GM23338 (cell line): ENCODE measurements at regions not wholly inside any gene's neighbourhood (a gene's known extent, or its start where the extent isn't known, plus 50 kb on each side); places are given as distances from the start of the nearest gene placed in this dataset.

Experiments used
- ATAC-seq: fragments of 200-7000 bp; cut with Tn5 transposase; 3 replicates; pipeline ENCODE4 v1.9.1; 2020
- DNase-seq: peaks from one replicate; pipeline ENCODE4 v3.0.0-alpha.2; 2015; ENCODE audit warnings: low spot score
- H2AFZ ChIP-seq: fragments of 200-600 bp; sonication (generic); 2 replicates; pipeline ENCODE4 v1.8.0; 2016; ENCODE audit warnings: antibody characterized with exemption, mild to moderate bottlenecking, moderate library complexity
- H3F3A ChIP-seq: fragments of 200-600 bp; sonication (generic); replicated peaks from 2 replicates; pipeline ENCODE4 v1.8.0; 2017; ENCODE audit warnings: antibody characterized with exemption, mixed run types, low read depth
- H3K27ac ChIP-seq: fragments of 200-600 bp; sonication (generic); 2 replicates; pipeline ENCODE4 v1.6.1; 2016; ENCODE audit warnings: low read depth
- H3K27me3 ChIP-seq: fragments of 200-600 bp; sonication (generic); 2 replicates; pipeline ENCODE4 v1.8.0; 2016; ENCODE audit warnings: mild to moderate bottlenecking, mixed run types, moderate library complexity; ENCODE audit not compliant: insufficient read depth
- H3K36me3 ChIP-seq: fragments of 200-600 bp; sonication (generic); 2 replicates; pipeline ENCODE4 v1.8.0; 2016; ENCODE audit warnings: mild to moderate bottlenecking; ENCODE audit not compliant: insufficient read depth
- H3K4me1 ChIP-seq: fragments of 200-600 bp; sonication (generic); 2 replicates; pipeline ENCODE4 v1.8.0; 2016; ENCODE audit warnings: mild to moderate bottlenecking, moderate library complexity; ENCODE audit not compliant: insufficient read depth
- H3K4me2 ChIP-seq: fragments of 200-600 bp; sonication (generic); 2 replicates; pipeline ENCODE4 v1.7.1; 2017; ENCODE audit warnings: mixed run types
- H3K4me3 ChIP-seq: fragments of 200-600 bp; sonication (generic); 2 replicates; pipeline ENCODE4 v1.6.1; 2016; ENCODE audit warnings: mixed run types
- H3K79me2 ChIP-seq: fragments of 200-600 bp; sonication (generic); replicated peaks from 2 replicates; pipeline ENCODE4 v1.8.0; 2017; ENCODE audit warnings: mild to moderate bottlenecking; ENCODE audit not compliant: insufficient read depth
- H3K9me2 ChIP-seq: fragments of 200-600 bp; sonication (generic); 2 replicates; pipeline ENCODE4 v1.8.0; 2017; ENCODE audit not compliant: insufficient read depth
- H4K20me1 ChIP-seq: fragments of 200-600 bp; sonication (generic); replicated peaks from 2 replicates; pipeline ENCODE4 v1.8.0; 2017; ENCODE audit warnings: mild to moderate bottlenecking; ENCODE audit not compliant: insufficient read depth
- H3K27ac Mint-ChIP-seq: 2 replicates; pipeline ENCODE4 v1.8.0; 2020; ENCODE audit warnings: inconsistent platforms, mild to moderate bottlenecking, moderate library complexity, mixed read lengths
- H3K27me3 Mint-ChIP-seq: 3 replicates; pipeline ENCODE4 v1.8.0; 2022; ENCODE audit warnings: low read depth, mild to moderate bottlenecking, moderate library complexity, mixed read lengths, inconsistent platforms; ENCODE audit not compliant: insufficient read depth, poor library complexity
- H3K36me3 Mint-ChIP-seq: 3 replicates; pipeline ENCODE4 v1.8.0; 2021; ENCODE audit warnings: low read depth, mild to moderate bottlenecking, inconsistent platforms, moderate library complexity, mixed read lengths
- H3K4me1 Mint-ChIP-seq: 3 replicates; pipeline ENCODE4 v1.8.0; 2020; ENCODE audit warnings: mild to moderate bottlenecking, inconsistent platforms, mixed read lengths
- H3K4me3 Mint-ChIP-seq: 3 replicates; pipeline ENCODE4 v1.8.0; 2021; ENCODE audit warnings: moderate library complexity, mild to moderate bottlenecking, inconsistent platforms, mixed read lengths
- H3K9me3 Mint-ChIP-seq: 3 replicates; pipeline ENCODE4 v1.8.0; 2020; ENCODE audit warnings: moderate library complexity, mild to moderate bottlenecking, inconsistent platforms, mixed read lengths
- CREB1 ChIP-seq: fragments of 250-450 bp; sonication (Bioruptor Pico); IDR thresholded peaks from 2 replicates; pipeline ENCODE4 v1.5.0; 2020; ENCODE audit warnings: low read depth, mild to moderate bottlenecking, moderate library complexity
- CTCF ChIP-seq, 2 experiments: fragments of 200-600 bp in 1 of 2; sonication (generic) in 1 of 2; conservative IDR thresholded peaks; 2 replicates each; pipeline versions ENCODE4 v1.5.1 to v1.6.1; 2016 to 2017; ENCODE audit warnings: antibody characterized with exemption in 2 of 2, low read depth in 2 of 2, mild to moderate bottlenecking in 2 of 2, moderate library complexity in 1 of 2
- ETS1 ChIP-seq: IDR thresholded peaks from 2 replicates; pipeline ENCODE4 v1.6.1; 2016; ENCODE audit warnings: antibody characterized with exemption
- EZH2 ChIP-seq: fragments of 200-600 bp; sonication (generic); IDR thresholded peaks from one replicate; pipeline ENCODE4 v1.8.0; 2017; ENCODE audit warnings: antibody characterized with exemption, mild to moderate bottlenecking, low read depth; ENCODE audit not compliant: unreplicated experiment
- NANOG ChIP-seq: IDR thresholded peaks from 2 replicates; pipeline ENCODE4 v1.6.1; 2016; ENCODE audit warnings: antibody characterized with exemption, borderline replicate concordance
- ZNF331 ChIP-seq: fragments of 250-450 bp; sonication (Bioruptor Pico); IDR thresholded peaks from 2 replicates; pipeline ENCODE4 v1.5.0; 2020; ENCODE audit warnings: low read depth, mild to moderate bottlenecking, moderate library complexity
- ZNF462 ChIP-seq: fragments of 250-450 bp; sonication (Bioruptor Pico); IDR thresholded peaks from 2 replicates; pipeline ENCODE4 v1.5.0; 2020; ENCODE audit warnings: mild to moderate bottlenecking, moderate library complexity

GRCh38 chr17:20775331-20775730, 195.8 kb downstream of the CDRT15L2 start:
- Mint-ChIP-seq H3K4me1 (no peaks in the 10 kb centered on the region), H3K4me3 (no peak overlapping the region), H3K9me3 (no peaks in the 10 kb centered on the region), H3K36me3 (no peaks in the 10 kb centered on the region), H3K27ac (no peak overlapping the region), H3K27me3 (peaks cover 1% of the 10 kb centered on the region)
- H3F3A ChIP-seq, result no peaks in the 10 kb centered on the region
- ATAC-seq, result no peak
- no peak for DNase-seq
- peak overlapping the region; percentile 47; the same call in 1 of the 2 replicates for H2AFZ ChIP-seq
- H3K9me2 ChIP-seq, result no peaks in the 10 kb centered on the region
- H4K20me1 ChIP-seq, result no peaks in the 10 kb centered on the region
- H3K79me2 ChIP-seq, result no peaks in the 10 kb centered on the region
- H3K27me3 ChIP-seq, result no peaks in the 10 kb centered on the region
- H3K4me3 ChIP-seq, result no peak overlapping the region
- no peaks in the 10 kb centered on the region for H3K4me1 ChIP-seq
- no peaks in the 10 kb centered on the region for H3K36me3 ChIP-seq
- no peak for TF ChIP-seq CREB1 (CRISPR knock-in tag)
- no peak for TF ChIP-seq ETS1
- TF ChIP-seq NANOG, result no peak
- TF ChIP-seq EZH2, result no peak
- no peak for TF ChIP-seq ZNF331
- no peak for TF ChIP-seq ZNF462 (CRISPR knock-in tag)
- no peak overlapping the region for H3K4me2 ChIP-seq
- H3K27ac ChIP-seq, result no peak overlapping the region

GRCh38 chr17:20779521-20779920, 200.0 kb downstream of the CDRT15L2 start:
- Histone ChIP-seq H2AFZ (no peak overlapping the region), H3F3A (no peaks in the 10 kb centered on the region), H3K4me1 (no peaks in the 10 kb centered on the region), H3K79me2 (no peaks in the 10 kb centered on the region), H3K4me2 (no peak overlapping the region), H3K4me3 (no peak overlapping the region), H3K9me2 (no peaks in the 10 kb centered on the region), H3K36me3 (no peaks in the 10 kb centered on the region), H4K20me1 (no peaks in the 10 kb centered on the region), H3K27ac (no peak overlapping the region), H3K27me3 (no peaks in the 10 kb centered on the region)
- H3K9me3 Mint-ChIP-seq, result no peaks in the 10 kb centered on the region
- no peak overlapping the region for H3K27ac Mint-ChIP-seq
- H3K27me3 Mint-ChIP-seq, result peaks cover 2% of the 10 kb centered on the region
- ATAC-seq, result no peak
- no peaks in the 10 kb centered on the region for H3K36me3 Mint-ChIP-seq
- no peak overlapping the region for H3K4me3 Mint-ChIP-seq
- H3K4me1 Mint-ChIP-seq, result no peaks in the 10 kb centered on the region
- no peak for DNase-seq
- TF ChIP-seq CTCF (conservative IDR thresholded peaks at IDR 0.05; ENCODE audit: low read depth in 2 of 2), result peak; percentile 48 to 56
